HG02970 (cell line): ENCODE measurements at regions not wholly inside any gene's neighbourhood (a gene's known extent, or its start where the extent isn't known, plus 50 kb on each side); places are given as distances from the start of the nearest gene placed in this dataset.
"Not testable (repeated sequence)": the region's sequence is repeated elsewhere in the genome, so short reads cannot be mapped to it uniquely, and the experiment has no call there.

Experiments
- ATAC-seq: cut with Tn5 transposase; IDR thresholded peaks from one replicate; pipeline ENCODE4 v1.9.1; 2021; ENCODE audit warnings: mild to moderate bottlenecking, moderate library complexity, moderate number of reproducible peaks; ENCODE audit not compliant: unreplicated experiment, low FRiP score

DNA sequence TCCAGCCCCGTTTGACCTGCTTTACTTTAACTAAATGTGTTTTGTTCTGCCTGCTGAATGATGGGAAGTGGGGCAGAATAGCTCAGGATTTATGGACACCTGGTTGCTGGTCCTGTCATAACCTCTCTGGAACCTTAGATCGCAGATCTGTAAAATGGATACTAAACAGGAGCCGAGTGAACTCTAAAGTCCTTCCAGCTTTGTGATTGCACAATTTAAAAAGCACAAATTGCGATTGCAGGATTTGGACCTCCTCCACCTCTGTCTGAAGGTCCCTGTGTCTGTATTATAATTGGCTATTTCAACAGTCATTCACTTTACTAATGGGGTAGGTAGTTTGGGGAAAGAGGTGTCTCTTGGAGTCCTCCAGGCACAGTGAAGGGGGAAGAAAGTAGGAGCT lies 220.4 kb downstream of the LY86 start:
- no peak for ATAC-seq

DNA sequence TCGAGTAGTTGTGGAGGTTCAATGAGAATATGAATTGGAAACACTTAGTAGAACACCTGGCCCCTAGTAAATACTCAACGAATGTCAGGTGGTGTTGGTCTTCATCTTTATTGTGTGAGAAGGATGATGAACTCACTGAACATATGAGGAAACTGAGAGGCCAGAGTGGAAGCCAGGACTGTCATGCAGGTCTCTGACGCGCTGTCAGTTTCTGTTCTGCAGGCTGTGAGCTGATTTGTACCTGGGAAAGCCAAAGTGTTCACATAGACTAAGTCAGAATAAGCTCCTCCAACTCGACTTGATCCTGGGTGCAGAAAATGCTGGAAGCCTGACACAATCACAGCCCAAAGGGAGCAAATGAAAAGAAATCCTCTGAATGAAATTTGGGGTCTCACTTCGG lies 222.2 kb downstream of the LY86 start:
- ATAC-seq, result no peak

DNA sequence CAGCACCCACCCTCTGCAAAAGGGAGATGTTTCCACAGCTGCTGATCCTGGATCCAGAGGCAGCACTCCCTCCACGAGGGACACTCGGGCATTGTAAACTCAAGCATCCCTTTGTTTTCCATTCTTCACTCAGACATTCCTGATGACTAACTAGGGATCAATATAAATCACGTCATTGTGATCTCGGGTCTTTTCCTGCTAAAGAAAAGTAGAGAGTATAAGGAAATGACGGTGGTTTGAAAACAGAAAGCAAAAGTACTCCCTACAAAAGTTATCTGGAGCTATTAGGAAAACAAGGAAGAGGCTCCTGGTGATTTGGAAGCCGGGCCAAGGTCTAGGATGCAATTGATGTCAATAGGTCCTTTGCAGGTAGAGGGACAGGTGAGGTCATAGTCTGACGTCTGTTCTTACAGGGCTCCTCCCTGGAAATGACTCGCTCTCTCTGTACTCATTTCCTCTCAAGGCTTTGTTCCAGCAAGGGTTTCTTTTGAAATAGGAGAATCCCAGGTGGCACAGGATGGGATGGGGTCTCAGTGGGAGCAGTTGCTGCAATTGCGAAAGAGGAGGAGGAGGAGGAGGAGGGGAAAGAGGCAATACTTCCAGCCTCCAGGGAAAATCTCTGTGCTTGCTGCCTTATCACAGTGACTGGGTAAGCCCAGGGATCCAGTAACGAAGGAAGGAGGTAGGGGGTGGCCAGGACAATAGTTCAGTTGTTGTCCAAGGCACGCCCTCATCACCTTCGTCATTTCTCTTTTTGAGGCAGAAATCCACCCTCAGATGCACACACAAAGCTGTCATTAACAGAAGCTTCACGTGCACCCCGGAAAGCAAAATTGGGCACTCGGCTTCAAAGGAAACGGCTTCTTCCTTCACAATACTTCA lies 222.8 kb downstream of the LY86 start:
- ATAC-seq, result no peak

DNA sequence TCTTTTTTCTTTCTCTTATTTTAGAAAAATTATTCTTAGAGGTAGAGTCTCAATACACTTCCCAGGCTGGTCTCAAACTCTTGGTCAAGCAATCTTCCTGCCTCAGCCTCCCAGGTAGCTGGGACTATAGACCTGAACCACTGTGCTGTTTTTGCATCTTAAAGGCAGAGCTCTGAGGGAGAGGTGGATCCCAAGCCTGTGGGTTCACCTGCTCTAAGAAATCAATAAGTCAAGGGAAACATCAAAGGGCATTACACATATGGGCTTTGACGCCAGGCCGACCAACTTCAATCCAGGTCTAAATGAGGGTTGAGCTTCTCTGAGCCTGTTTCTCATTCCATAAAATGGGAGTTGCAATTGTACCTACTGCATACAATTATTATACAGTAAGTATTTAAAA lies 223.9 kb downstream of the LY86 start:
- ATAC-seq, result no peak

DNA sequence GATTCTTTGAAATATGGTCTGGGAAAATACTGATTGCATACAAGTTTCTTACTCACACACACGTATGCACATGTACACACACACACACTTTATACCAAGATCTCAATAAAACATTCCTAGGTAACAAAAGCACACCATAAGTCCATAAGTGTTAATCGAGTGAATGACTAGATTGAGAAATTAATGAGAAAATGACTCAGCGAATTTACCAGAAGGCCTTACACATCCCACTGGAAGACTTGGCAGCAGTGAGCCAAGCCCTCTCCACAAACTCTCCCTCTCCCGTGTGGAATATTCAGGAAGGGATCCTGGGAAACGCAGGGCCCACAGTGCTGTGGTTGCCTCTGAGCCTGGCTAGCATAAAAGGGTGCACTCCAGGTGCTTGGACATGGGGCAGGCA lies 227.2 kb downstream of the LY86 start:
- no peak for ATAC-seq

DNA sequence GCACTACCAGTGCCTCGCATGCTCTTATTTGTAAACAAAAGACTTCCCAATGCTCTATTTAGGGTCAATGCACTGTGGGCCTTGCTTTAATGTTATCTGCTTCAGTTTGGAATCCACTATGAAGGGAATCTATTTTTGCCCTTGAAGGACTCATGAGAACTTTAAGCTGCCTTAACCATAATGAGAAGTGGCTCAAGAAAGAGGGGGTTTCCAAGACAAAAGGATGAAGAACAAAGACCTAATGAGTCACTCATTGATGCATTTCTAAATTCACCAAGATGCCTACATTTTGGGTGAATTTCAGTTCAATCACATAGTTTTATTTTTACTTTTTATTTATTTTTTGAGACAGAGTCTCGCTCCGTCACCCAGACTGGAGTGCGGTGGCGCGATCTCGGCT lies 228.2 kb downstream of the LY86 start:
- no peak for ATAC-seq

DNA sequence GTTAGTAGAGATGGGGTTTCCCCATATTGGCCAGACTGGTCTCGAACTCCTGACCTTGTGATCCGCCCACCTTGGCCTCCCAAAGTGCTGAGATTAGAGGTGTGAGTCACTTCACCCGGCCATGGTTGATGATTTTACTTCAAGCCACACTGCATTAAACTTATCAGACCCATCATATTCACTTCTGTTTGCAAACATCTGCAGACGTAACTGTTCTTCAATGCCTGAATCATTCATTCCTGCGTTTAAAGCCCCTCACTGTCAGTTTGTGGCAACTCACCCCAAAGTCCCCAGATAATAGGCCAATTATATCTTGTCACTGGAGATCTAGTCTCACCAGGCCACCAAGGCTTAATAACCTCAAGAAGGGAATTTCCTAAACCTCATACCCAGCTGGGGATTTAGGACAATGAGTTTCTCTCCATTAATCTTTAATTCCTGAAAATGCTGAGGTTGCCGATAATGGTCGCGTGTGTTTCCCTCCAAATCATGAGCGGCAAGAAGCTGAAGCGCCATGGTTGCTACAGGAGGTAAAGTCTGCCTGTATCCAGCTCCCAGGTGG lies 229.6 kb downstream of the LY86 start:
- ATAC-seq, result no peak

DNA sequence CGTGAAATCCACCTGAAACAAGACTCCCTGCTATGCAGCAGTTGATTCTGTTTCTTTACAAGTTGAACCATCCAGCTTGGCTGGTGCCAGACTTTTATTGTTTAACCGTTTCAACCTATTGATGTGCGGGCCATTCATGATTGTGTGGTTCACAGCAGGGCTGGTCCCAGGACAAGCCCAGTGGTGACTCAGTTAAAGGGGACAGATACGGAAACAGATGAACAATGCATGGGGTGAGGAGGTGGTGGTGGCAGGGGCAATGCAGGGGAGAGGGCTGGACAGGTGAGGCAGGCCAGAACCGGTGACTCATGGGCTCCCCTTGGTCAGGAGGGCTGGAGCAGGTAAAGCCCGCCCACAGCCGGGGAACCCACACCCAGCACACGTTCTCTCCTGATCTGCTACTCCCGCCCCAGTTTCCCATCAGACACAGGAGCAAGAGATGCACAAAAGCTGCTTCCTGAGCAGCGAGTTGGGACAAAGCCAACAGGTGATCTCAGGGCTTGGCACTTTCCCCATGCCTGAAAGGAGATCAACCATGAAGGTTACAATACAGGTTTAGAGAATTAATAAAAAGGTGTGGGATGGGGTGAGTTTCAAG lies 232.2 kb downstream of the LY86 start:
- no peak for ATAC-seq

DNA sequence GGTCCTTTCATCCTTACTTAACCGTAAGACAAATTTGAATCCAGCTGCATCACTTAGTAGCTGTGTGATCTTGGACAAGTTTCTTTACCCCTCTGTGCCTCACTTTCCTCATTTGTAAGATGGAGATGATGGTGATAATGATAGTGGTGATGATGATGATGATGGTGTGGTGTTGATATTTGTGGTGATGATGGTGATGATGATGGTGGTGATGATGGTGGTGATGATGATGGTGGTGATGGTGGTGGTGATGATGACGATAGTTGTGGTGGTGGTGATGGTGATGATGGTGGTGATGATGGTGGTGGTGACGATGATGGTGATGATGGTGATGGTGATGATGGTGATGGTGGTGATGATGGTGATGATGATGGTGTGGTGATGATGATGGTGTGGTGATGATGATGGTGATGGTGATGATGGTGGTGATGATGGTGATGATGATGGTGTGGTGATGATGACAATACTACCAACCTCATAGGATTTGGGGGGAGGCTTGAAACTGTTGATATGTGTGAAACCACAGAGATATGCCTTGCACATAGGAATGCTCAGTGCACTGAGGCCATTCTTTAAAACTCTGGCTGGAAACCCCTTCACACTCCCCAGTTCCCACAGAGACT lies 233.2 kb downstream of the LY86 start:
- no peak for ATAC-seq

DNA sequence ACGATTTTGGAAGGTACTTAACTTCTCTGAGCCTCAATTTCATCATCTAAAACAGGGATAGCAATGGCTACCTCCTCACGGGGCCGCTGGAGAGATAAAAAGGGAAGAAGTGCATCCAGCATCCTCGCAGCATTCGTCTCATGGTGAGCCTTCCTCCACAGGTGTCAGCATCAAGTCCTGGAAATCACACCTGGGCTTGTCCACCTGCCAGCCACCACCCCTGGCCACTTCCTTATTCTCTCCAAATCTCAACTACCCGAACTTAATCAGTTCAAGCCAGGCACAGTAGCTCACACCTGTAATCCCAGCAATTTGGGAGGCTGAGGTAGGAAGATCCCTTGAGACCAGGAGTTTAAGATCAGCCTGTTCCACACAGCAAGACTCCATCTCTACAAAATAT lies 234.5 kb downstream of the LY86 start:
- ATAC-seq, result no peak

DNA sequence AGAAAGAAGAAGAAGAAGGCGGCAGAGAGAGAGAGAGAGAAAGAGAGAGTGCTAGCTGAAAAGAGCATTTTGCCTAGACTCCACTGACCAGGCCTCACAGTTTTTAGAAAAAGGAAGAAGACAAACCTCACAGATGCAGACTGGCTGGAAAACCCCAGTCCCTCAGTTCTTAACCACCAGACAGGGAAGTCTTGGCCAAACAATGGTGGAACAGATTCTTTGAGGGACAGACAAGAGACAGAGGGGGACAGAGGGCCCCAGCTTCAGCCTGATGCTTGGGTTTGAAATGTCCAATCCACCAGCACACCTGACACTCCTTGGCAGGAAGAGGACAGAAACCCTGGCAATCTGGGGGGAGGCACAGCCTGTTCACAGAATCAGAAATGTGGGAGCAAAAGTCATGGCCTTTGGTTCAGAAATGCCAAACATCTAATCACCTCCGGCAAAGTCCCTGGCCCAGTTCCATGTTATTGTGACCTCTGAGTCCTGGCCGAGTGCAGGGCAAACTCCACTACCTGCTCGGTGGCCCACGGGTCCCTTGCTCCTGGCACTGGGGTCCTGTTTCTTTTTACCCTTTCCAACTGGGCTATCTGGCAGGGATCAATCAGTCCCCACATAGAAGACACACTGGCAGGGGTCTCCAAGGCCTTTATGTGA lies 235.2 kb downstream of the LY86 start:
- ATAC-seq, result no peak

DNA sequence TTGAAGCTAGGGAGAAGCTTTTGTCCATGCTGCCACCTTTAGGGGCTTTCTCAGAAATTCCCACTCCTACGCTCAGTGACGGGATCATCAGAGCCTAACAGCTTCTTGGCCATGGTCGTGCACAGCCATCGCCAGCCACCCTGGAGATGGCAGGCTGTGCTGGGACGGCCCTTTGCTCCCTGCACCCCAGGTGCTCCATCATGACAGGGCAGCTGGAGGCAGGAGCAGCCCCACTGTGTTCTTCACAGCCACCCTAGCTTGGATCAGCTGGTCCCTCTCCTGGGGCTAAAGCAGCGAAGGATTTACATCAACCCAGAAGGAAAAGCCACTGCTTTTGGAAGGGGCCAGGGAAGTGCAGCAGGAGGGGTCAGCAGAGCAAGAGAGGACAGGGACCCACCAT lies 235.9 kb downstream of the LY86 start:
- no peak for ATAC-seq

DNA sequence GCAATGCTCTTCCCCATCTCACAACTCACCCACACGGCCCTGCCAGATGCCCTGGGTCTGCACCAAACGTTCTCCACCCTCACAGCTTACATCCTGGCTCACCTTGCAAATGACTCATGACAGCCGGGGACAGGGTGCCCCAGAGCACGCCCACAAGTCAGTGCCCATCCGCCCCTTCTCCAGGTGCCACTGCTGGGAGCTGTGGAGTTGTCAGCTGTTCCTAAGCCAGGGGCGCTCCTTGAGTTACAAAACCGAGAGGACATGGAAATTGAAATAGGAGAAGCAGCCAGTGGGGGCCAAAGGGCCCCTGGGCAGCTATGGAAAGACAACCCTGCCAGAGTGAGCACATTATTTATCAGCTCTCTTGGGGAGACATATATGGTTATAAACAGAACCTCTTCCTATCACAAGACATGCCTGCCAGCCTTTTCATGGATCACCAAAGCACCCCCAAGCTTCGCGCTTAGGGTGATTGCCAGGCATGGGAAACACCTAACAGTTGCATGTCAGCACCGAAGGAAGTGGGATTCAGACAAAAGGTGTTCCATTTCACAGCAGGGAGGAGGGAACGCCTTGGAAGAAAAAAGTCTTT lies 236.8 kb downstream of the LY86 start:
- ATAC-seq, result no peak

DNA sequence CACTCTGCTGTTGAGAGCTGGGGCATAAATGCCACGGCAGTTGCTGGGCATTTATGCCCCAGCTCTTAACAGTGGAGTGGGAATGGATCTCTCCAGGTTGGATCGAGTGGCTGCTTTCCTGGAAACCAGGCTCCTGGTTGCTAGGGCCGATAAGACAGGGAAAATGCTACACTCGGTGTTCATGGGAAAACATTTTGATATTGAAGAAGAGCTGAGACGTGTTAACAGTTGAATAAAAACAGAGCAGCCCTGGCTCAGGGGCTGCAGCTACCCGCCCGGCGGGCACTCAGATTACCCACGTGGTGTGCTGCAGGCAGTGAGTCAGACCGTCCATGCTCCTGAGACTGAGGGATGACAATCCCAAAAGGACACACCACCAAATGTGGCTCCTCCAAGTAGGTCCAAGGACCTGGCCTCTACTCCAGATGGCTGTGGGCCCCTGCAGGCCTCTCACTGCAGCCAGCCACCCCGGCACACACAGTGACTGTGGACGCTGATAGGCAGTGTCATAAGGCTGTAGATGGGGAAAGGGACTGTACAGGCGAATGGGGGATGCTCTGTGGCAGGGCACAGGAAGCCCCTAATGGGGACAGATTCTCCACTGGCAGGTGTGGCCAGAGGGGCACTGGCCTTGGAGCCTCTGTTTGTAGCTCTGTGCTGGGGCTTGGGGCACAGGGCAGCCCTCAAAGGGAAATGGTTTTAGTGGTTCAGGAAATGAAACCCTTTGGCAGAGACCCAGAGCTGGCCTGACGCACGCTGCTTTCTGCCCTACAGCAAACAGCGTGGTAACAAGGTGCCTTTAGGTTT lies 237.8 kb downstream of the LY86 start:
- no peak for ATAC-seq

DNA sequence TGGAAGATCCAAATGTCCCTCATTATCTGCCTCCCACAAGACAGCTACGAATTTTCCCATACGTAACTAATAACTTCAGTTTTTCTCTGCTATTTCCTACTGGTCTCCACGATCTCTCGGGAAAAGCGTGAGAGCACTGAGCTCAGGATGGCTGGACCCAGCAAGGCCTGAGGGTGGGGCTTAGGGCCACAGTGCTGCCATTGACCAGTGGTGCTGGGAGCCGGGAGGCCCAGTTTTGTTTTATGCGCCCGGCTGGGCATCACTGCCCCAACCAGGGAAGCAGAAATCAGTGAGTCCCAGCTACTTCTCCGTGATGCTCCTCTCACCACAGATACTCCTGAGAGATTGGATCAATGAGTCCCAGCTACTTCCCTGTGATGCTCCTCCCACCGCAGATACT lies 238.4 kb downstream of the LY86 start:
- ATAC-seq, result no peak

DNA sequence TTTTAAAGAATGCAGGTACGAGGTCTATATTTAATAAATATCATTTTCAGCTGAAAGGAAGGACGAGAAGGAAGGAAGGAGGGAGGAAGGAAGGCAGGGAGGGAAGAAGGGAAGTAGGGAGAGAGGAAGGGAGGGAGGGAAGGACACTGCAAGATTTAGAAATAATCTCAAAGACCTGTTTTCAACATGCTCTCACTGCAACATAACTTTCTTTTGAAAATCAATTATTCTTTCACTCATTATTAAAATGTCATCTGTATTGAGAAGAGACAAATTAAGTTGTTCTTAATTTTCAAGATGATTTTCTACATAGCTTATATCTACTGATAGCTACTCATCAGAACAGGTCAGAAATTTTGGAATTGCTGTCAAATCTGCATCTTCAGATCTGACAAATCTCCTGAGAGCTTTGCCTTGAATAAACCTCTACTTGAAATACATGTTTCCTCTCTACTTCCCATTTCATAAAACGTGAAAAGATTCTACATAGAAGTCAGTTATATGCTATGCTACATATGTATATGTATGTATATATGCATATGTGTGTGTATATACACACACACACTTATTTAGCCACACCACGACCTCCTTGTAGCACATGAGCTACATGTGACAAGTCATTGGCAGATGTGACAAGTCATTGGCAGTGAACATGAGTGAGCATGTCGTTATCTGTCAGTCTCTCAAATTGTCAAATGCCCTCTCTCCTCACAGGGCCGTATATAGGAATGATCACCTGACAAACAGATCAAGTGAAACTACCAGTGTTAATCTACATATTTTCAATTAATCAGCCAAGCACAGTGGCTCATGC lies 241.6 kb downstream of the LY86 start:
- ATAC-seq, result no peak

DNA sequence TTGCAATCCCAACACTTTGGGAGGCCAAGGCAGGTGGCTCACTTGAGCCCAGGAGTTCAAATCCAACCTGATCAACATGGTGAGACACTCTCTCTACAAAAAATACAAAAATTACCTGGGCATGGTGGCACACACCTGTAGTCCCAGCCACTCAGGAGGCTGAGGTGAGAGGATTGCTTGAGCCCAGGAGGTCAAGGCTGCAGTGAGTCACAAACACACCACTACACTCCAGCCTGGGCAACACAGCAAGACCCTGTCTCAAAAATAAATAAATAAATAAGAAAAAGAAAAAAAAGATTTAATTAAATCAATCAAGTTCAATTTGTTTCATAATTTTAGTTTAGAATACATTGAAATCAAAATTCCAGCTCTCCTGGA lies 242.2 kb downstream of the LY86 start:
- not testable (repeated sequence) for ATAC-seq

DNA sequence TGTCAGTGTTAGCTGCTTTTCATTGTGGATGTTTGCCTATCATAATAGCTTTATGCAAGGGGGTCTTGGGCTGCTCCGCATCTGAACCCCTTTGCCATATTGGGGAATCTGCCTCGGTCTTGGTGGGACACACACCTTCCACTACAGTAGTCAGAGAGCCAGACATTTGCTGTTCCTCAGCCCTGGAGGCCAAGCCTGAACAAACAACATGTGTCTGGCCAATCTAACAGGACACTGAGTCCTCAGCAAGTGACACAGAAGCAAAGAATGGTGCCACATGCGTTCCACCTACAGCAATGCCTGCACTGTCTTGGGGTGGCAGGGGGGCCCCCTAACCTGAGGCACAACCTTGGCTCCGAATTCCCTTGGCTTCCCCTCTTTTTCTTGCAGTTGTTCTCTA lies 243.9 kb downstream of the LY86 start:
- no peak for ATAC-seq
